ENCODE measurements at regions not wholly inside any gene's neighbourhood (a gene's known extent, or its start where the extent isn't known, plus 50 kb on each side); places are given as distances from the start of the nearest gene placed in this dataset.
"Not testable (repeated sequence)": the region's sequence is repeated elsewhere in the genome, so short reads cannot be mapped to it uniquely, and the experiment has no call there.

GRCh38 chr7:130850956-130851355, 116.9 kb upstream of the KLF14 start:
- DNase-seq = no peak

DNA sequence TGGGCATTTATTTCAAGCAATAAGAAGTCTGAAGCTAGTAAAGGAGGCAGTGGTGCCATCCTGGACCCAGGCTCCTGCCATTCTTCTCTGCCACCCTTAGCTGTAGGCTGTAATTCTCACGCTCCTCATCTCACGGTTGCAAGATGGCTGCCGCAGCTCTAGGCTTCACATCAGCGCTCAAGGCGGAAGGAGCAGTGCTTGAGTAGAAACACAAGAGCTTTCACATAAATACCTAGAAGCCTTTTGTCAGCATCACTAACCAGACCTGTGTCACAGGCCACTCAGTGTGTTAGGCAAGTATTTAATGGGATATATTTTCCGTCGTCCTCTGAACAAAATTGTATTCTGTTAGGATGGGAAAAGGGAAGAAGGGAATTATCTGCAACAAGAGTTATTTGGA, 118.9 kb upstream of the KLF14 start:
- no peak for DNase-seq

GRCh38 chr7:130853503-130854279, 119.7 kb upstream of the KLF14 start:
- DNase-seq = no peak

DNA sequence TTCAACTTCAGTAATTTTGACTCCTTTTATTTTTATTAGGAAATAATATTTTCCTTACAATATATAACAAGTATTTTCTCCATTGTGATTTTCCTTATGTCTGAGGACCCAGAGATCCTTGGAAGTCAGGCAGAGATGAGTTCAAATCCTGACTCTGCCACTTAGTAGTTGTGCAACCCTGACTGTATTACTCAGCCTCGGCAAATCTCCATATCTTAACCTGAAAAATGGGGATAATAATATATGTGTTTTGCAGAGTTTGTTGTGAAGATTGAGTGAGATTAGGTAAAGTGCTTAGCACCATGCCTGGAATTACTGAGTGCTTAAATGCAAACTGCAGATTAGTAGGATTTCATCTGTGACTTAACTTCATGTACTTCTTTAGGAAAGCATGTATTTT, 120.5 kb upstream of the KLF14 start:
- no peak for DNase-seq

- DNase-seq = no peak
Measured at GRCh38 chr7:130856866-130857265, 122.9 kb upstream of the KLF14 start.

GRCh38 chr7:130860832-130861231, 126.8 kb upstream of the KLF14 start:
- DNase-seq = not testable (repeated sequence)

GRCh38 chr7:130865408-130866236, 131.6 kb upstream of the KLF14 start:
- DNase-seq = no peak

DNA sequence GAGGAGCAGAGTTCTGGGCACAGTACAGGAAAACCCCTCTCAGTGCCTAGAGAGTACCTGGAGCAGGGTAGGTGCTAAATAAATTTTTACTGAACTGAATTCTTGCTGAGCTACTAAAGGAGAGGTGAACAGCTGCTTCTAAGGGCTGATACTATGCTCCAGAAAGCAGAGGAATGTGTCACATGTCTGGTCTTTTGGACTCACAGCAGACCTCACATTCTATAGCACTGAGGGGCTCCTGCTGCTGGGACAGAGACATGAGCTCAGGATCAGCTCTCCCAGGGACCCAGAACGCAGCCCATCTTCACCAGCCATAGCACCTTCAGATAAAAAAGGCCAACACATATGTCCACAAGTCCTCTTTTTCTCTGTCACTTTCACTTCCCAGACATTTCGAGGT, 133.0 kb upstream of the KLF14 start:
- DNase-seq = no peak

GRCh38 chr7:130867581-130868136, 133.7 kb upstream of the KLF14 start:
- DNase-seq = no peak

- DNase-seq = no peak
Measured at GRCh38 chr7:130868139-130868538, 134.1 kb upstream of the KLF14 start.

GRCh38 chr7:130869918-130870317, 135.9 kb upstream of the KLF14 start:
- DNase-seq = no peak

- no peak for DNase-seq
Measured at GRCh38 chr7:130872341-130872740, 138.3 kb upstream of the KLF14 start.

GRCh38 chr7:130872756-130873448, 138.9 kb upstream of the KLF14 start:
- no peak for DNase-seq

GRCh38 chr7:130874071-130874915, 140.3 kb upstream of the KLF14 start:
- DNase-seq = no peak

DNA sequence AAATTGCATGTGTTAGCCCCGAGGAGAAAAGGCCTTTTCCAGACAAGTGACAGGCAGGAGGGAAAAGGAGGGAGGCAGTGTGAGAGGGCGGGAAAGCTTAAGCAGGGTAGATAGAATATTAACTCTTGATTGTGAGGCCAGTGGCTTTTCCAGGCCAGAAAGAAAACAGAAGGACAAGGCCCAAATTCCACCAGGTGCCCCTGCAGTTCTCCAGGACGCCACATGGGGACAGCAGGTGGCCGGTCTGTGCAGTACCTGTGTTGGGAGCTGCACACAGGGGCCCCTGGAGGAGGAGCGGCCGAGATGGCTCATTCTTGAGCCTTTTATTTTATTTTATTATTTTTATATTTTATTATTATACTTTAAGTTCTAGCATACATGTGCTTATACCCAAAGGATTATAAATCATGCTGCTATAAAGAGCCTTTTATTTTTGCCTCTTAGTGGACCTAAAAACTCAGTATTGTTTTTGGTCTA, 141.3 kb upstream of the KLF14 start:
- no peak for DNase-seq

- DNase-seq = no peak
Measured at GRCh38 chr7:130875901-130876300, 141.9 kb upstream of the KLF14 start.

DNA sequence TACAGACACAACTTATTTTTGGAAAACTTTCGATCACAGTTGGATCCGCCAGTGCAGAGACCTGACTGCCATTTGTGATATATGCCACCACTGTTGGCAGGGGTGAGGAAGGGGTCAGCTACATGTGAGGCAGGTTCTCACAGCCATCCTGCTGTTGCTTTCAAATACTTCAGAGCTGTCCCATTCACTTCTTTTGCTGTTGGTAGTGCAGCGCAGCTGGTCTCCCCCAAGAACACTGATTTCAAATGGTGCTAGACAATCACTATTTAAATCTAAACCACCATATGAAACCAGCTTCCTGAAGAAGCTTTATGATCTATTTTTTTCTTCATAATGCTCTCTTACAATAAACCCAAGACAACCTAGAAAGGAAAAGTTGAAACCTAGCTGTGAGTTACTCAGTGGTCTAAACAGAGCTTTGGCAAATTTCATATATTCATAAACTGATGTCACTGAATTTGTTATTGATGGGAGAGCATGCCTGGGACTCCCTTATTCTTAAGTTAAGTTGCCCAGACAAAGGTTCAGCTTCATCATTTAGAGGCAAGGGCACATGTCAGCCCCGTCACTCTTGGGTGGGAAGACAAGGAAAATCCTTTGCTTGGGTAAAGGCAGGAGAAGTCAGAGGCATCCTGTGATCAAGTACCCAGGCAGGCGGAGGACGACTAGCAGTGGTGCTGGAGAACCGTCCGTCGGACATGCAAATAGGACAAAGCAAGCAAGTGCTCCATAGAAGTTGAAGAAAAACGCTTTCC, 143.4 kb upstream of the KLF14 start:
- DNase-seq = no peak

GRCh38 chr7:130877991-130878305, 143.9 kb upstream of the KLF14 start:
- DNase-seq = no peak

DNA sequence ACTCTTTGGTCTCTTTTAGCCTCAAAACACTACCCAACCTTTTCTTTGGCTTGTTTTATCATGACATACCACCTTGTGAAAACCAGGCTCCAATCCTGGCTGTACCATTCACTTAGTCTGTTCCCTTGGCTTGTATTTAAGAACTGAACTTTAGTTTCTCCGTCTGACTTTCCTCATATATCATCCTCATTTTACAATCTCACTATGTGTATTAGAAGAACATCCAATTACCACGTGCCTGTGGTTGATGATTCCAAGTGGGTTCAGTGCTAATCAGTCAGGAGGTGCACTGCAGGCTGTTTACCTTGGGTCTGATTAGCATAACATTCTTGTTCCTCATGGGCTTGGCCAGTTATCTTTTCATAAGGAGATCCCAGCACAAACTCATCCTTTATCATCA, 144.8 kb upstream of the KLF14 start:
- DNase-seq = no peak

- DNase-seq = no peak
Measured at GRCh38 chr7:130879191-130879590, 145.2 kb upstream of the KLF14 start.

- DNase-seq = no peak
Measured at GRCh38 chr7:130880668-130881067, 146.7 kb upstream of the KLF14 start.
